ENCODE measurements at regions not wholly inside any gene's neighbourhood (a gene's known extent, or its start where the extent isn't known, plus 50 kb on each side); places are given as distances from the start of the nearest gene placed in this dataset.
"Not testable (repeated sequence)": the region's sequence is repeated elsewhere in the genome, so short reads cannot be mapped to it uniquely, and the experiment has no call there.

DNA sequence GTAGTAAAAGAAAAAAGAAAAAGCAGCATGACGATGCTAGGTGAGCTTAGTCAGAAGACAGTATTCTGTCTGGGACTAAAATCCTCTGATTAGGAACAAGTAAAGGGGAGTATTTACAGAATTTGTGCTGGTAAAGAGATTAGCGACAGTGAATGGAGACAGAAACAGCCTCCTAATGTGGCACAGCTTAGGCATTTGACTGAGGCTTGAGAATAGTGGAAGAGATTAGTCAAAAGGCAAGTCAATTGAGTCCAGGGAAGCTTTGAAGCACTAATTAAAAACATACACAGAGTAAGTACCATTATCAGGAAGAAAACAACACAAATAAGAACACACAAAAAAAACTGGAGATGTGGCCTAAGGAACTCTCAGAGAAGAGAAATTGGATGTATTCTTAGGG lies 131.9 kb upstream of the CLEC14A start:
- Histone ChIP-seq H3K4me1 (ENCODE audit: control insufficient read depth, insufficient read depth, low read length) (no peaks in the 10 kb centered on the region), H3K27me3 (ENCODE audit: control insufficient read depth, insufficient read depth, low read length, poor library complexity, severe bottlenecking) (no peaks in the 10 kb centered on the region), H3K27ac (ENCODE audit: insufficient read depth, low read depth, low read length, poor library complexity, severe bottlenecking) (no peak overlapping the region), H3K9me3 (ENCODE audit: control insufficient read depth, low read length) (no peaks in the 10 kb centered on the region), H3K36me3 (ENCODE audit: control insufficient read depth, insufficient read depth, low read length) (no peaks in the 10 kb centered on the region), H3K4me3 (ENCODE audit: insufficient read depth, low read depth, low read length) (no peak overlapping the region)
- WGBS, 2 experiments, result 51 to 62% methylated on average over 2 of the region's 2 CpGs

DNA sequence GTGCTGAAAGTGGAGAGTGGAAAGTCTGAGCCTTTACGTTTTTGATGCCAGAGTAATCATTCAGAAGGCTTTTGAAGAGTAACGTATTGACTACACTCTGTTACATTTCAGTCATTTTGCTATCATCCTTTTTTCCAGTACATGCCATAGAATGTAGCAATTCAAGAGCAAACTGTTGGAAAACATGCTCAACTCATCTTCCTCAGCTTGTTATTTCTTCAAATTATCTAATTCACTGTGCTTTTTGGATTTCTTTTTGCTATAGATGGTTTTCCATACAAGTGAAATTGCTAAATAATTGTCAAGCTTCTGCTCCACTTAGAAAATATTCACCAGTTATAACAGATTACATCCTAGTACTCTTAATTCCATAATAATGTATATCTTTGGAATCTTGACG lies 129.9 kb upstream of the CLEC14A start:
- H3K4me3 ChIP-seq (ENCODE audit: insufficient read depth, low read depth, low read length), result no peak overlapping the region
- no peaks in the 10 kb centered on the region for H3K27me3 ChIP-seq (ENCODE audit: control insufficient read depth, insufficient read depth, low read length, poor library complexity, severe bottlenecking)
- WGBS, 2 experiments, result 95 to 100% methylated on average over 2 to 3 of the region's 3 CpGs
- H3K4me1 ChIP-seq (ENCODE audit: control insufficient read depth, insufficient read depth, low read length), result no peaks in the 10 kb centered on the region
- H3K36me3 ChIP-seq (ENCODE audit: control insufficient read depth, insufficient read depth, low read length), result no peaks in the 10 kb centered on the region
- H3K27ac ChIP-seq (ENCODE audit: insufficient read depth, low read depth, low read length, poor library complexity, severe bottlenecking), result no peak overlapping the region
- H3K9me3 ChIP-seq (ENCODE audit: control insufficient read depth, low read length), result no peaks in the 10 kb centered on the region

- H3K9me3 ChIP-seq (ENCODE audit: control insufficient read depth, low read length), result no peaks in the 10 kb centered on the region
- no peaks in the 10 kb centered on the region for H3K4me1 ChIP-seq (ENCODE audit: control insufficient read depth, insufficient read depth, low read length)
- no peak overlapping the region for H3K4me3 ChIP-seq (ENCODE audit: insufficient read depth, low read depth, low read length)
- no peaks in the 10 kb centered on the region for H3K36me3 ChIP-seq (ENCODE audit: control insufficient read depth, insufficient read depth, low read length)
- no peak overlapping the region for H3K27ac ChIP-seq (ENCODE audit: insufficient read depth, low read depth, low read length, poor library complexity, severe bottlenecking)
- WGBS, 2 experiments, result 84 to 98% methylated on average over 3 to 5 of the region's 5 CpGs
- no peaks in the 10 kb centered on the region for H3K27me3 ChIP-seq (ENCODE audit: control insufficient read depth, insufficient read depth, low read length, poor library complexity, severe bottlenecking)
Measured at GRCh38 chr14:38385343-38385742, 129.4 kb upstream of the CLEC14A start.

DNA sequence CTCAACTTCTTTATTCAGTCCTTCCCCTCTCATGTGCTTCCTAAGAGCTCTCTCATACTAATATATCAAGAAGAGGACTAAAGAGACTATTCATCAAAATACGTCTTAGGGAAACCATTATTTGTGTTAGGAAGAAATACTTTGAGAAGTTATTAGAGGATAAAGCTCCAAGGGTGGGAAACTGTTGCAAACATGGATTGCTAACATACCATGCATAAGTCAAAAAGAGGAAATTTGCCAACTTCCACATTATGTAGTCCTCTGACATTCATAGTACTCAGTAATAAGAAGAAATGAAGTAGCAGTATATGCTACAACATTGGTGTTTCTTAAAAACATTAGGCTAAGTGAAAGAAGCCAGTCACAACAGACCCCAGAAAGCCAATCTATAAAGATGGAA lies 128.8 kb upstream of the CLEC14A start:
- H3K27me3 ChIP-seq (ENCODE audit: control insufficient read depth, insufficient read depth, low read length, poor library complexity, severe bottlenecking), result no peaks in the 10 kb centered on the region
- H3K36me3 ChIP-seq (ENCODE audit: control insufficient read depth, insufficient read depth, low read length), result no peaks in the 10 kb centered on the region
- no peaks in the 10 kb centered on the region for H3K9me3 ChIP-seq (ENCODE audit: control insufficient read depth, low read length)
- H3K27ac ChIP-seq (ENCODE audit: insufficient read depth, low read depth, low read length, poor library complexity, severe bottlenecking), result no peak overlapping the region
- WGBS, 2 experiments, result 83 to 100% methylated on average over 1 of the region's 1 CpG
- H3K4me1 ChIP-seq (ENCODE audit: control insufficient read depth, insufficient read depth, low read length), result no peaks in the 10 kb centered on the region
- H3K4me3 ChIP-seq (ENCODE audit: insufficient read depth, low read depth, low read length), result no peak overlapping the region

DNA sequence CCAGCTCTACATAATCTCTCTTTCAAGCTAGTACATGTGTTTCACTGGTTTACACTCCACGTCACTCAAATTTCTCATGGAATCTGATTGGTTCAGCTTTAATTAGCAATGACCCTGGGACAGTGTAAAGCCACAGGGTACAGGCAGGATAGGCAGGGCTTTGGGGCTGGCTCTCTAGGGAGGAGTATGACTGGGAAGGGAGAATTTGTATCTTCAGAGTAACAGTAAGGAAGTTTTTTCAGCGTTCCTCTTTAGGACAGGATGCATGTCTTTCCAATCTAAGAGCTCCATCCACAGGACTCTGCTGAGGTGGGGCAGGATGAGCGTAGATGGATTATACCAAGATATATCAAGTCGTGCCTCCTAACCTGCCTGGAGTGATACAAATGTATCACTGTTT lies 112.0 kb upstream of the CLEC14A start:
- Histone ChIP-seq H3K27ac (ENCODE audit: insufficient read depth, low read depth, low read length, poor library complexity, severe bottlenecking) (no peak overlapping the region), H3K27me3 (ENCODE audit: control insufficient read depth, insufficient read depth, low read length, poor library complexity, severe bottlenecking) (no peaks in the 10 kb centered on the region), H3K4me1 (ENCODE audit: control insufficient read depth, insufficient read depth, low read length) (no peaks in the 10 kb centered on the region), H3K9me3 (ENCODE audit: control insufficient read depth, low read length) (no peaks in the 10 kb centered on the region), H3K36me3 (ENCODE audit: control insufficient read depth, insufficient read depth, low read length) (no peaks in the 10 kb centered on the region), H3K4me3 (ENCODE audit: insufficient read depth, low read depth, low read length) (no peak overlapping the region)
- 90 to 91% methylated on average over 3 to 4 of the region's 4 CpGs for WGBS, 2 experiments

- Histone ChIP-seq H3K9me3 (ENCODE audit: control insufficient read depth, low read length) (no peaks in the 10 kb centered on the region), H3K27me3 (ENCODE audit: control insufficient read depth, insufficient read depth, low read length, poor library complexity, severe bottlenecking) (no peaks in the 10 kb centered on the region), H3K4me1 (ENCODE audit: control insufficient read depth, insufficient read depth, low read length) (no peaks in the 10 kb centered on the region), H3K27ac (ENCODE audit: insufficient read depth, low read depth, low read length, poor library complexity, severe bottlenecking) (no peak overlapping the region), H3K36me3 (ENCODE audit: control insufficient read depth, insufficient read depth, low read length) (no peaks in the 10 kb centered on the region), H3K4me3 (ENCODE audit: insufficient read depth, low read depth, low read length) (no peak overlapping the region)
- WGBS, 2 experiments, result 92 to 96% methylated on average over 2 to 3 of the region's 3 CpGs
Measured at GRCh38 chr14:38366374-38366773, 110.5 kb upstream of the CLEC14A start.

DNA sequence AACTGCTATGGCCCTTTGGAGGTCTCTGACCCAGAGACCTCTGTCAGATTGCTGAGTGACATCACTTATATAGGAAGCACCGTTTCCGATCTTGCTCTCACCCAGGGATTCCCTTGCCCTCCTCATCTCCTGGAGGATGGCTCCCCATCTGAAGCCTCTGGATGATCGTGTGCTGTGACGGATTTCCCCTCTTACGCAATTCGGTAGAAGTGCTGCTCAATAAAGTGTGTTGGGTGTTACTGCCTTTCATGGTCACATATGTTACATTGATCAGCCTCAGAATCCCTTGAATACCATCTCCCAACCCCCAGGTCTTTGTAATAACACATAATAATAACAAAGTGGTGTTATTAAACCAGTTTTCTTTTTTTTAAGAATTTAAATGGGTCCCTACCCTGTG lies 107.3 kb upstream of the CLEC14A start:
- Histone ChIP-seq H3K36me3 (ENCODE audit: control insufficient read depth, insufficient read depth, low read length) (no peaks in the 10 kb centered on the region), H3K4me3 (ENCODE audit: insufficient read depth, low read depth, low read length) (no peak overlapping the region), H3K27ac (ENCODE audit: insufficient read depth, low read depth, low read length, poor library complexity, severe bottlenecking) (no peak overlapping the region), H3K27me3 (ENCODE audit: control insufficient read depth, insufficient read depth, low read length, poor library complexity, severe bottlenecking) (no peaks in the 10 kb centered on the region), H3K4me1 (ENCODE audit: control insufficient read depth, insufficient read depth, low read length) (no peaks in the 10 kb centered on the region), H3K9me3 (ENCODE audit: control insufficient read depth, low read length) (no peaks in the 10 kb centered on the region)
- 92 to 99% methylated on average over 6 of the region's 6 CpGs for WGBS, 2 experiments

DNA sequence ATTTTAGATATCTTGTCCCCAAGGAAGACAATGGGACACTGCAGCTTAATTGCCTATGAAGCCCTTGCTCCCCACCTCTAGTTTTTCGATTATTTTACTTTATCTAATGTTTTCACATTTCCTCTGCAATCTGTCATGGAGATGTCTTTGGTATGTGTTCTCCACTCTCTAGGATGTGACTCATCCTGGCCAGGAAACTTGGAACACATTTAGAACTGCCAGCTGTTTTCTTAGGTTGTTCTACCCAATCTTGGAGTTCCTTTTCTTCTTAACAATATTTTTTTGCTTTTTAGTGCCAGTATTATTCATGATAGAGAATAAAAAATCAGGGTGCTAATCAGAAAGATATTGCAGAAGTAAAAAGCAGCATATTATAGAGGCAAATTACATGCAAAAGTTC lies 101.7 kb upstream of the CLEC14A start:
- 83 to 100% methylated on average over 1 of the region's 1 CpG for WGBS, 2 experiments
- H3K4me3 ChIP-seq (ENCODE audit: insufficient read depth, low read depth, low read length), result no peak overlapping the region
- H3K36me3 ChIP-seq (ENCODE audit: control insufficient read depth, insufficient read depth, low read length), result no peaks in the 10 kb centered on the region
- H3K4me1 ChIP-seq (ENCODE audit: control insufficient read depth, insufficient read depth, low read length), result no peaks in the 10 kb centered on the region
- H3K27ac ChIP-seq (ENCODE audit: insufficient read depth, low read depth, low read length, poor library complexity, severe bottlenecking), result no peak overlapping the region
- no peaks in the 10 kb centered on the region for H3K9me3 ChIP-seq (ENCODE audit: control insufficient read depth, low read length)
- H3K27me3 ChIP-seq (ENCODE audit: control insufficient read depth, insufficient read depth, low read length, poor library complexity, severe bottlenecking), result no peaks in the 10 kb centered on the region

DNA sequence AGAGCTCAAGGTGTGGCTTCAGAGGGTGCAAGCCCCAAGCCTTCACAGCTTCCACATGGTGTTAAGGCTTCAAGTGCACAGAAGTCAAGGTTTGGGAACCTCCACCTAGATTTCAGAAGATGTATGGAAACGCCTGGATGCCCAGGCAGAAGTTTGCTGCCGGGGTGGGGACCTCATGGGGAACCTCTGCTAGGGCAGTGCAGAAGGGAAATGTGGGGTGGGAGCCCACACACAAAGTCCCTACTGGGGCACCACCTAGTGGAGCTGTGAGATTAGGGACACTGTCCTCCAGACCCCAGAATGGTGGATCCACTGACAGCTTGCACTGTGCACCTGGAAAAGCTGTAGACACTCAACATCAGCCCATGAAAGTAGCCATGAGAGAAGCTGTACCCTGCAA lies 99.6 kb upstream of the CLEC14A start:
- not testable (repeated sequence) for H3K36me3 ChIP-seq (ENCODE audit: control insufficient read depth, insufficient read depth, low read length); H3K27me3 ChIP-seq (ENCODE audit: control insufficient read depth, insufficient read depth, low read length, poor library complexity, severe bottlenecking); H3K4me1 ChIP-seq (ENCODE audit: control insufficient read depth, insufficient read depth, low read length); H3K4me3 ChIP-seq (ENCODE audit: insufficient read depth, low read depth, low read length); H3K9me3 ChIP-seq (ENCODE audit: control insufficient read depth, low read length); H3K27ac ChIP-seq (ENCODE audit: insufficient read depth, low read depth, low read length, poor library complexity, severe bottlenecking)
- WGBS, 2 experiments, result 89 to 91% methylated on average over 2 of the region's 2 CpGs

- no peaks in the 10 kb centered on the region for H3K36me3 ChIP-seq (ENCODE audit: control insufficient read depth, insufficient read depth, low read length)
Measured at GRCh38 chr14:38350102-38350501, 94.2 kb upstream of the CLEC14A start.

GRCh38 chr14:38342803-38343202 lies 86.9 kb upstream of the CLEC14A start:
- Histone ChIP-seq H3K4me1 (ENCODE audit: control insufficient read depth, insufficient read depth, low read length) (no peaks in the 10 kb centered on the region), H3K9me3 (ENCODE audit: control insufficient read depth, low read length) (no peaks in the 10 kb centered on the region), H3K27ac (ENCODE audit: insufficient read depth, low read depth, low read length, poor library complexity, severe bottlenecking) (no peak overlapping the region), H3K27me3 (ENCODE audit: control insufficient read depth, insufficient read depth, low read length, poor library complexity, severe bottlenecking) (no peaks in the 10 kb centered on the region), H3K36me3 (ENCODE audit: control insufficient read depth, insufficient read depth, low read length) (no peaks in the 10 kb centered on the region), H3K4me3 (ENCODE audit: insufficient read depth, low read depth, low read length) (no peak overlapping the region)

More at GRCh38 chr14:38350102-38350501, 94.2 kb upstream of the CLEC14A start:
- WGBS, 2 experiments, result 88 to 94% methylated on average over 1 of the region's 1 CpG
- no peaks in the 10 kb centered on the region for H3K27me3 ChIP-seq (ENCODE audit: control insufficient read depth, insufficient read depth, low read length, poor library complexity, severe bottlenecking)
- no peak overlapping the region for H3K27ac ChIP-seq (ENCODE audit: insufficient read depth, low read depth, low read length, poor library complexity, severe bottlenecking)
- no peaks in the 10 kb centered on the region for H3K9me3 ChIP-seq (ENCODE audit: control insufficient read depth, low read length)
- no peak overlapping the region for H3K4me3 ChIP-seq (ENCODE audit: insufficient read depth, low read depth, low read length)
- no peaks in the 10 kb centered on the region for H3K4me1 ChIP-seq (ENCODE audit: control insufficient read depth, insufficient read depth, low read length)
